GM18867 (cell line): ENCODE measurements at regions not wholly inside any gene's neighbourhood (a gene's known extent, or its start where the extent isn't known, plus 50 kb on each side); places are given as distances from the start of the nearest gene placed in this dataset.
"Not testable (repeated sequence)": the region's sequence is repeated elsewhere in the genome, so short reads cannot be mapped to it uniquely, and the experiment has no call there.

Experiments
- ATAC-seq: cut with Tn5 transposase; IDR thresholded peaks from one replicate; pipeline ENCODE4 v1.9.1; 2021; ENCODE audit warnings: mild to moderate bottlenecking, moderate library complexity; ENCODE audit not compliant: unreplicated experiment

- ATAC-seq = no peak
Observed at GRCh38 chr9:81037889-81038288, 651.5 kb downstream of the TLE1 start.

- ATAC-seq = no peak
Observed at GRCh38 chr9:81035601-81036000, 653.7 kb downstream of the TLE1 start.

GRCh38 chr9:81035171-81035570 lies 654.2 kb downstream of the TLE1 start:
- ATAC-seq = no peak

- ATAC-seq = no peak
Observed at GRCh38 chr9:81032831-81033230, 656.5 kb downstream of the TLE1 start.

GRCh38 chr9:81032030-81032572 lies 657.2 kb downstream of the TLE1 start:
- peak; percentile 60 for ATAC-seq

GRCh38 chr9:81031422-81032029 lies 657.8 kb downstream of the TLE1 start:
- no peak for ATAC-seq

- ATAC-seq = no peak
Observed at GRCh38 chr9:81030027-81030426, 659.3 kb downstream of the TLE1 start.

- ATAC-seq = no peak
Observed at GRCh38 chr9:81028504-81028903, 660.8 kb downstream of the TLE1 start.

- no peak for ATAC-seq
Observed at GRCh38 chr9:81022177-81022576, 667.2 kb downstream of the TLE1 start.

GRCh38 chr9:81014945-81015344 lies 674.4 kb downstream of the TLE1 start:
- not testable (repeated sequence) for ATAC-seq

GRCh38 chr9:81013191-81013590 lies 676.2 kb downstream of the TLE1 start:
- ATAC-seq = not testable (repeated sequence)

- no peak for ATAC-seq
Observed at GRCh38 chr9:81002906-81003305, 686.4 kb downstream of the TLE1 start.

- ATAC-seq = no peak
Observed at GRCh38 chr9:81002242-81002641, 687.1 kb downstream of the TLE1 start.

- ATAC-seq = no peak
Observed at GRCh38 chr9:80995759-80996158, 693.6 kb downstream of the TLE1 start.

- ATAC-seq = no peak
Observed at GRCh38 chr9:80994892-80995291, 694.5 kb downstream of the TLE1 start.

GRCh38 chr9:80985595-80985994 lies 703.8 kb downstream of the TLE1 start:
- not testable (repeated sequence) for ATAC-seq

GRCh38 chr9:80976403-80976802 lies 712.9 kb downstream of the TLE1 start:
- ATAC-seq = no peak

- ATAC-seq = not testable (repeated sequence)
Observed at GRCh38 chr9:80970377-80970776, 719.0 kb downstream of the TLE1 start.

GRCh38 chr9:80968611-80969010 lies 720.7 kb downstream of the TLE1 start:
- ATAC-seq = no peak

GRCh38 chr9:80964914-80965313 lies 724.4 kb downstream of the TLE1 start:
- no peak for ATAC-seq

- ATAC-seq = no peak
Observed at GRCh38 chr9:80964374-80964773, 725.0 kb downstream of the TLE1 start.

- no peak for ATAC-seq
Observed at GRCh38 chr9:80957801-80958200, 731.5 kb downstream of the TLE1 start.

GRCh38 chr9:80954521-80954920 lies 734.8 kb downstream of the TLE1 start:
- ATAC-seq = no peak
